ENCODE measurements at regions not wholly inside any gene's neighbourhood (a gene's known extent, or its start where the extent isn't known, plus 50 kb on each side); places are given as distances from the start of the nearest gene placed in this dataset.
"Not testable (repeated sequence)": the region's sequence is repeated elsewhere in the genome, so short reads cannot be mapped to it uniquely, and the experiment has no call there.

GRCh38 chr13:80522463-80522862 lies 181.5 kb upstream of the SPRY2 start:
- H2AFZ ChIP-seq (ENCODE audit: low read length, unreplicated experiment); H3K27ac ChIP-seq (ENCODE audit: low read depth, low read length); H3K79me2 ChIP-seq (ENCODE audit: control insufficient read depth, insufficient read depth, low read length, unreplicated experiment); H3K36me3 ChIP-seq (ENCODE audit: insufficient read depth, low read length); H3K4me3 ChIP-seq (ENCODE audit: low read depth, low read length); H3K27me3 ChIP-seq (ENCODE audit: insufficient read depth, low read length): not testable (repeated sequence)
- H3K4me1 ChIP-seq (ENCODE audit: control insufficient read depth, insufficient read depth, low read length, unreplicated experiment) = peaks cover 23% of the 10 kb centered on the region

- no peaks in the 10 kb centered on the region for H3K4me1 ChIP-seq (ENCODE audit: control insufficient read depth, insufficient read depth, low read length, unreplicated experiment)
- H3K36me3 ChIP-seq (ENCODE audit: insufficient read depth, low read length) = no peaks in the 10 kb centered on the region
- no peak overlapping the region for H3K4me3 ChIP-seq (ENCODE audit: low read depth, low read length)
- H2AFZ ChIP-seq (ENCODE audit: low read length, unreplicated experiment) = no peak overlapping the region
- no peaks in the 10 kb centered on the region for H3K79me2 ChIP-seq (ENCODE audit: control insufficient read depth, insufficient read depth, low read length, unreplicated experiment)
- no peak overlapping the region for H3K27ac ChIP-seq (ENCODE audit: low read depth, low read length)
- no peaks in the 10 kb centered on the region for H3K27me3 ChIP-seq (ENCODE audit: insufficient read depth, low read length)
These were observed 176.0 kb upstream of the SPRY2 start for GRCh38 chr13:80516818-80517348.

- Histone ChIP-seq H3K36me3 (ENCODE audit: insufficient read depth, low read length) (no peaks in the 10 kb centered on the region), H3K27me3 (ENCODE audit: insufficient read depth, low read length) (no peaks in the 10 kb centered on the region), H3K4me1 (ENCODE audit: control insufficient read depth, insufficient read depth, low read length, unreplicated experiment) (no peaks in the 10 kb centered on the region), H3K27ac (ENCODE audit: low read depth, low read length) (no peak overlapping the region), H2AFZ (ENCODE audit: low read length, unreplicated experiment) (no peak overlapping the region), H3K4me3 (ENCODE audit: low read depth, low read length) (no peak overlapping the region), H3K79me2 (ENCODE audit: control insufficient read depth, insufficient read depth, low read length, unreplicated experiment) (no peaks in the 10 kb centered on the region)
These were observed 174.4 kb upstream of the SPRY2 start for GRCh38 chr13:80515296-80515695.

- Histone ChIP-seq H3K79me2 (ENCODE audit: control insufficient read depth, insufficient read depth, low read length, unreplicated experiment) (no peaks in the 10 kb centered on the region), H3K27ac (ENCODE audit: low read depth, low read length) (no peak overlapping the region), H3K27me3 (ENCODE audit: insufficient read depth, low read length) (no peaks in the 10 kb centered on the region), H3K4me1 (ENCODE audit: control insufficient read depth, insufficient read depth, low read length, unreplicated experiment) (no peaks in the 10 kb centered on the region), H2AFZ (ENCODE audit: low read length, unreplicated experiment) (no peak overlapping the region), H3K4me3 (ENCODE audit: low read depth, low read length) (no peak overlapping the region), H3K36me3 (ENCODE audit: insufficient read depth, low read length) (no peaks in the 10 kb centered on the region)
These were observed 172.3 kb upstream of the SPRY2 start for GRCh38 chr13:80513196-80513595.

- no peaks in the 10 kb centered on the region for H3K79me2 ChIP-seq (ENCODE audit: control insufficient read depth, insufficient read depth, low read length, unreplicated experiment)
- no peaks in the 10 kb centered on the region for H3K4me1 ChIP-seq (ENCODE audit: control insufficient read depth, insufficient read depth, low read length, unreplicated experiment)
- H3K27ac ChIP-seq (ENCODE audit: low read depth, low read length) = no peak overlapping the region
- H3K27me3 ChIP-seq (ENCODE audit: insufficient read depth, low read length) = no peaks in the 10 kb centered on the region
- H2AFZ ChIP-seq (ENCODE audit: low read length, unreplicated experiment) = no peak overlapping the region
- no peak overlapping the region for H3K4me3 ChIP-seq (ENCODE audit: low read depth, low read length)
- no peaks in the 10 kb centered on the region for H3K36me3 ChIP-seq (ENCODE audit: insufficient read depth, low read length)
These were observed 169.8 kb upstream of the SPRY2 start for GRCh38 chr13:80510686-80511085.

- no peak overlapping the region for H2AFZ ChIP-seq (ENCODE audit: low read length, unreplicated experiment)
- no peak overlapping the region for H3K27ac ChIP-seq (ENCODE audit: low read depth, low read length)
- peaks cover 5% of the 10 kb centered on the region for H3K4me1 ChIP-seq (ENCODE audit: control insufficient read depth, insufficient read depth, low read length, unreplicated experiment)
- no peaks in the 10 kb centered on the region for H3K27me3 ChIP-seq (ENCODE audit: insufficient read depth, low read length)
- H3K36me3 ChIP-seq (ENCODE audit: insufficient read depth, low read length) = no peaks in the 10 kb centered on the region
- no peak overlapping the region for H3K4me3 ChIP-seq (ENCODE audit: low read depth, low read length)
- no peaks in the 10 kb centered on the region for H3K79me2 ChIP-seq (ENCODE audit: control insufficient read depth, insufficient read depth, low read length, unreplicated experiment)
These were observed 168.3 kb upstream of the SPRY2 start for GRCh38 chr13:80509264-80509663.

GRCh38 chr13:80508031-80508430 lies 167.1 kb upstream of the SPRY2 start:
- Histone ChIP-seq H3K79me2 (ENCODE audit: control insufficient read depth, insufficient read depth, low read length, unreplicated experiment) (no peaks in the 10 kb centered on the region), H3K27ac (ENCODE audit: low read depth, low read length) (no peak overlapping the region), H3K36me3 (ENCODE audit: insufficient read depth, low read length) (no peaks in the 10 kb centered on the region), H2AFZ (ENCODE audit: low read length, unreplicated experiment) (no peak overlapping the region), H3K4me1 (ENCODE audit: control insufficient read depth, insufficient read depth, low read length, unreplicated experiment) (peaks cover 5% of the 10 kb centered on the region), H3K4me3 (ENCODE audit: low read depth, low read length) (no peak overlapping the region), H3K27me3 (ENCODE audit: insufficient read depth, low read length) (no peaks in the 10 kb centered on the region)

GRCh38 chr13:80504453-80504852 lies 163.5 kb upstream of the SPRY2 start:
- H3K36me3 ChIP-seq (ENCODE audit: insufficient read depth, low read length) = no peaks in the 10 kb centered on the region
- H3K27ac ChIP-seq (ENCODE audit: low read depth, low read length) = peak overlapping the region; percentile 16; the same call in 1 of the 2 replicates
- peaks cover 5% of the 10 kb centered on the region for H3K4me1 ChIP-seq (ENCODE audit: control insufficient read depth, insufficient read depth, low read length, unreplicated experiment)
- H2AFZ ChIP-seq (ENCODE audit: low read length, unreplicated experiment) = no peak overlapping the region
- H3K27me3 ChIP-seq (ENCODE audit: insufficient read depth, low read length) = no peaks in the 10 kb centered on the region
- H3K79me2 ChIP-seq (ENCODE audit: control insufficient read depth, insufficient read depth, low read length, unreplicated experiment) = no peaks in the 10 kb centered on the region
- no peak overlapping the region for H3K4me3 ChIP-seq (ENCODE audit: low read depth, low read length)

- Histone ChIP-seq H3K36me3 (ENCODE audit: insufficient read depth, low read length) (no peaks in the 10 kb centered on the region), H3K79me2 (ENCODE audit: control insufficient read depth, insufficient read depth, low read length, unreplicated experiment) (no peaks in the 10 kb centered on the region), H3K4me1 (ENCODE audit: control insufficient read depth, insufficient read depth, low read length, unreplicated experiment) (peaks cover 5% of the 10 kb centered on the region), H3K27me3 (ENCODE audit: insufficient read depth, low read length) (no peaks in the 10 kb centered on the region), H3K27ac (ENCODE audit: low read depth, low read length) (no peak overlapping the region), H2AFZ (ENCODE audit: low read length, unreplicated experiment) (no peak overlapping the region), H3K4me3 (ENCODE audit: low read depth, low read length) (no peak overlapping the region)
These were observed 161.4 kb upstream of the SPRY2 start for GRCh38 chr13:80502359-80502758.

GRCh38 chr13:80501556-80501955 lies 160.6 kb upstream of the SPRY2 start:
- no peak overlapping the region for H2AFZ ChIP-seq (ENCODE audit: low read length, unreplicated experiment)
- H3K79me2 ChIP-seq (ENCODE audit: control insufficient read depth, insufficient read depth, low read length, unreplicated experiment) = no peaks in the 10 kb centered on the region
- H3K27ac ChIP-seq (ENCODE audit: low read depth, low read length) = no peak overlapping the region
- no peaks in the 10 kb centered on the region for H3K27me3 ChIP-seq (ENCODE audit: insufficient read depth, low read length)
- H3K36me3 ChIP-seq (ENCODE audit: insufficient read depth, low read length) = no peaks in the 10 kb centered on the region
- peaks cover 5% of the 10 kb centered on the region for H3K4me1 ChIP-seq (ENCODE audit: control insufficient read depth, insufficient read depth, low read length, unreplicated experiment)
- H3K4me3 ChIP-seq (ENCODE audit: low read depth, low read length) = no peak overlapping the region

GRCh38 chr13:80499536-80500290 lies 158.8 kb upstream of the SPRY2 start:
- Histone ChIP-seq H2AFZ (ENCODE audit: low read length, unreplicated experiment) (no peak overlapping the region), H3K79me2 (ENCODE audit: control insufficient read depth, insufficient read depth, low read length, unreplicated experiment) (no peaks in the 10 kb centered on the region), H3K36me3 (ENCODE audit: insufficient read depth, low read length) (no peaks in the 10 kb centered on the region), H3K4me1 (ENCODE audit: control insufficient read depth, insufficient read depth, low read length, unreplicated experiment) (peaks cover 3% of the 10 kb centered on the region), H3K27ac (ENCODE audit: low read depth, low read length) (no peak overlapping the region), H3K4me3 (ENCODE audit: low read depth, low read length) (no peak overlapping the region), H3K27me3 (ENCODE audit: insufficient read depth, low read length) (no peaks in the 10 kb centered on the region)

Measured in ACC112 (cell line).